ENCODE measurements at regions not wholly inside any gene's neighbourhood (a gene's known extent, or its start where the extent isn't known, plus 50 kb on each side); places are given as distances from the start of the nearest gene placed in this dataset.

DNA sequence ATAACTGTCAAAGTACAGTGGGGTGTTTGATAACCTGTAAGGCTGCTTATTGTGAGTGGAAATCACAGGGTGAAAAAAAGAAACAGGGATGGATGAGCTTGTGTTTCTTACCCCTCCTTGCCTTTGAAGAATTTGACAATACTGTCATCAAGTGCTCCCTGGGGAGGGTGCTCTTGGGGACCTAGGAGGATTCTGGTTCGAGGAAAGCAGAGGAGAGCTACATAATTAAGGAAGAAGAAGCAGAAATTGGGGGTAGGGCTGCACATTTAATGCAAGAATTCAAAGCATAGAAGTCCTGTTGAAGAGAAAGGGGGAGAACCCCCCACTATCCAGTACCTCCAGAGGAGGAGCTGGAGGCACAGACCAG is 208.1 kb upstream of the PHYHIPL start:
- DNase-seq (no peak), FAIRE-seq (no peak)
- Histone ChIP-seq H3K4me1 (ENCODE audit: control insufficient read depth in 3 of 3, insufficient read depth in 2 of 3, low read depth in 1 of 3, low read length in 2 of 3) (peaks cover 0 to 13% (median 0%) of the 10 kb centered on the region in 3 donors), H3K9me3 (ENCODE audit: control insufficient read depth in 2 of 2, insufficient read depth in 1 of 2, low read depth in 1 of 2, low read length in 1 of 2) (no peaks in the 10 kb centered on the region), H3K27me3 (ENCODE audit: control insufficient read depth in 3 of 3, insufficient read depth in 3 of 3, low read length in 3 of 3) (no peaks in the 10 kb centered on the region), H3K36me3 (ENCODE audit: control insufficient read depth in 3 of 3, insufficient read depth in 2 of 3, low read depth in 1 of 3, low read length in 3 of 3) (no peaks in the 10 kb centered on the region), H3K27ac (ENCODE audit: low read depth in 1 of 3, low read length in 2 of 3) (no peak overlapping the region), H3K4me3 (ENCODE audit: low read depth in 1 of 3, low read length in 3 of 3) (no peak overlapping the region)
- WGBS, 3 donors = 49 to 63% (median 54%) methylated on average over 1 of the region's 1 CpG

DNA sequence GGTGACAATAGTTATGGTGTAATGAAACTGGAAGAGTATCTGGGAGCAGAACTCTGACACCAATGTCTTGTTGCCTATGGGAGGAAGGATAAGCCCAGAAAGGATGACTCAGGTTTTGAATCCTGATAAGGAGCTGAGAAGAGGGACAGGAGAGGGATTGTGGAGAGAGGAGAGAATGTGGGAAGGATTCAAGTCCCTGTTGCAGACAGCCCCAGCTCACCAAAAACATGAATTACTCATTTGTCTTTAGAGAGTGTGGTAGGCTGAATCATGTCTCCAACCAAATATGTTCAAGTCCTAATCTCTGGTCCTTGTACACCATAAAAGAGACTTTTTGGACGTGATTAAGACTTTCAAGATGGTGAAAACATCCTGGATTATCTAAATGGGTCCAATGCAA is 206.9 kb upstream of the PHYHIPL start:
- Histone ChIP-seq H3K9me3 (ENCODE audit: control insufficient read depth in 2 of 2, insufficient read depth in 1 of 2, low read depth in 1 of 2, low read length in 1 of 2) (no peaks in the 10 kb centered on the region), H3K4me1 (ENCODE audit: control insufficient read depth in 3 of 3, insufficient read depth in 2 of 3, low read depth in 1 of 3, low read length in 2 of 3) (peaks cover 0 to 13% (median 0%) of the 10 kb centered on the region in 3 donors), H3K27ac (ENCODE audit: low read depth in 1 of 3, low read length in 2 of 3) (no peak overlapping the region), H3K4me3 (ENCODE audit: low read depth in 1 of 3, low read length in 3 of 3) (no peak overlapping the region), H3K36me3 (ENCODE audit: control insufficient read depth in 3 of 3, insufficient read depth in 2 of 3, low read depth in 1 of 3, low read length in 3 of 3) (no peaks in the 10 kb centered on the region), H3K27me3 (ENCODE audit: control insufficient read depth in 3 of 3, insufficient read depth in 3 of 3, low read length in 3 of 3) (no peaks in the 10 kb centered on the region)
- DNase-seq = no peak
- whole genome bisulfite sequencing, 3 donors = 56 to 82% (median 78%) methylated on average over 1 of the region's 1 CpG
- no peak for FAIRE-seq

DNA sequence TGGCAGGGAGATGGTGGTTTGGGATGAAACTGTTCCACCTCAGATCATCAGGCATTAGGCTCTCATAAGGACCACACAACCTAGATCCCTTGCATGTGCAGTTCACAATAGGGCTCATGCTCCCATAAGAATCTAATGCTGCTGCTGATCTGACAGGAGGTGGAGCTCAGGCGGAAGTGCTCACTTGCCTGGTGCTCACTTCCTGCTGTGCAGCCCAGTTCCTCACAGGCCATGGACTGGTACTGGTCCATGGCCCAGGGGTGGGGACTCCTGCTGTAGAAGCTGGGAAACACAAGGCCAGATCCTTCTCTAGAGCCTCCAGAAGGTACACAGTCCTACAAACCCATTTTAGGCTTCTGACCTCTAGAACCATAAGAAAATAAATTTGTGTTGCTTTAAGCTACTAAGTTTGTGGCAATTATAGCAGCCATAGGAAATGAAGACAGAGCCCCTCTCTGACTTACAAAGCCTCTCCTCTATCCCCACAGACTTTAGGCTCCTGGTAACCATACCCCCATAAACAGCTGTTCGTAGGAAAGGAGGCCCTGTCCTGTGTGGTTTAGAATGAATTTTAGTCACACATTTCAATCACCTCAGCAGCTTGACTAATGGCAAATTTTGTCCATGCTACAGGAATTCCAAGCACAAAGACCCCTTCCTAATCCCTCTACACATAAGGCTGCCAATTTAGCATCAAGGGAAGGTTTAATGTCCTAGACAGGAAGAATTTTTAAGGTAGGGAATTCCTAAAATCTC is 206.1 kb upstream of the PHYHIPL start:
- Histone ChIP-seq H3K4me3 (ENCODE audit: low read depth in 1 of 3, low read length in 3 of 3) (no peak overlapping the region), H3K4me1 (ENCODE audit: control insufficient read depth in 3 of 3, insufficient read depth in 2 of 3, low read depth in 1 of 3, low read length in 2 of 3) (peaks cover 0 to 13% (median 0%) of the 10 kb centered on the region in 3 donors), H3K36me3 (ENCODE audit: control insufficient read depth in 3 of 3, insufficient read depth in 2 of 3, low read depth in 1 of 3, low read length in 3 of 3) (no peaks in the 10 kb centered on the region), H3K9me3 (ENCODE audit: control insufficient read depth in 2 of 2, insufficient read depth in 1 of 2, low read depth in 1 of 2, low read length in 1 of 2) (no peaks in the 10 kb centered on the region), H3K27ac (ENCODE audit: low read depth in 1 of 3, low read length in 2 of 3) (no peak overlapping the region), H3K27me3 (ENCODE audit: control insufficient read depth in 3 of 3, insufficient read depth in 3 of 3, low read length in 3 of 3) (no peaks in the 10 kb centered on the region)
- WGBS, 3 donors = 74 to 89% (median 81%) methylated on average over 2 of the region's 2 CpGs
- FAIRE-seq (no peak), DNase-seq (no peak)

GRCh38 chr10:58971211-58971610 is 205.2 kb upstream of the PHYHIPL start:
- H3K9me3 ChIP-seq (ENCODE audit: control insufficient read depth in 2 of 2, insufficient read depth in 1 of 2, low read depth in 1 of 2, low read length in 1 of 2) = no peaks in the 10 kb centered on the region
- peaks cover 0 to 9% (median 0%) of the 10 kb centered on the region in 3 donors for H3K4me1 ChIP-seq (ENCODE audit: control insufficient read depth in 3 of 3, insufficient read depth in 2 of 3, low read depth in 1 of 3, low read length in 2 of 3)
- H3K4me3 ChIP-seq (ENCODE audit: low read depth in 1 of 3, low read length in 3 of 3) = no peak overlapping the region
- no peaks in the 10 kb centered on the region for H3K36me3 ChIP-seq (ENCODE audit: control insufficient read depth in 3 of 3, insufficient read depth in 2 of 3, low read depth in 1 of 3, low read length in 3 of 3)
- no peak overlapping the region for H3K27ac ChIP-seq (ENCODE audit: low read depth in 1 of 3, low read length in 2 of 3)
- DNase-seq (no peak), FAIRE-seq (no peak)
- H3K27me3 ChIP-seq (ENCODE audit: control insufficient read depth in 3 of 3, insufficient read depth in 3 of 3, low read length in 3 of 3) = no peaks in the 10 kb centered on the region

- H3K27me3 ChIP-seq (ENCODE audit: control insufficient read depth in 3 of 3, insufficient read depth in 3 of 3, low read length in 3 of 3) = no peaks in the 10 kb centered on the region
- no peak overlapping the region for H3K4me3 ChIP-seq (ENCODE audit: low read depth in 1 of 3, low read length in 3 of 3)
- no peak for DNase-seq
- H3K36me3 ChIP-seq (ENCODE audit: control insufficient read depth in 3 of 3, insufficient read depth in 2 of 3, low read depth in 1 of 3, low read length in 3 of 3) = no peaks in the 10 kb centered on the region
- 60 to 72% (median 68%) methylated on average over 2 of the region's 2 CpGs for WGBS, 3 donors
- H3K27ac ChIP-seq (ENCODE audit: low read depth in 1 of 3, low read length in 2 of 3) = no peak overlapping the region
- H3K9me3 ChIP-seq (ENCODE audit: control insufficient read depth in 2 of 2, insufficient read depth in 1 of 2, low read depth in 1 of 2, low read length in 1 of 2) = no peaks in the 10 kb centered on the region
- FAIRE-seq = no peak
- peaks cover 0 to 9% (median 0%) of the 10 kb centered on the region in 3 donors for H3K4me1 ChIP-seq (ENCODE audit: control insufficient read depth in 3 of 3, insufficient read depth in 2 of 3, low read depth in 1 of 3, low read length in 2 of 3)
Observed at GRCh38 chr10:58971796-58972491, 204.5 kb upstream of the PHYHIPL start.

DNA sequence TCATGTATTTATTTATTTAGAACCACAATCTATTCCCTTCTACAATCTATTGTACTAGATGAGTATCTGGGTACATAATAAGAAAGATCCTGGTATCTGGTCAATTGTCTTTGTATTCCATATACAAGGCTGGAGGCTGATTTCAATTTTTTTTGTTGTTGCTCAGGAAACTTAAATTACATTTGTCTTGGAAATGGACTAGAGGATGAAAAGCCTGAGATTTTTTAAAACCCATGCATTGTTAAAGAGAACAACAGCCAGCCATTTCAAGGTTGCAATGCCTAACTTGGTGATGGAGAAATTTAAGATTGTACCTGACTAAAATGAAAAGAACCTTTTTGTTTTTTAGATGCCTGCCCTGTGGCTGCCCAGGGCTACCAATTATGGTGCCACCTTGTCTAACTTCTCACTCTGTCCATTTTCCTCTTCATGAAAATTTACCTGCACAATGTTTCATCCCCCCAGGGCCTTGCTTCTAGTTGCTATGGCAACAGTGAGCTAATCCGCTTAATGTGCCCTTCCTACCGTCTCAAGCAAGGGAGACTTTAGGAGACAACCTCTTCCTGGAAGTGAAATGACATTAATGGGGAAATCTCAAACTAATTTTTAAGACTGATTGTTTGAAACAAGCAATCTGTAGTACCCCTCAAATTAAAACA is 203.7 kb upstream of the PHYHIPL start:
- Histone ChIP-seq H3K9me3 (ENCODE audit: control insufficient read depth in 2 of 2, insufficient read depth in 1 of 2, low read depth in 1 of 2, low read length in 1 of 2) (no peaks in the 10 kb centered on the region), H3K36me3 (ENCODE audit: control insufficient read depth in 3 of 3, insufficient read depth in 2 of 3, low read depth in 1 of 3, low read length in 3 of 3) (no peaks in the 10 kb centered on the region), H3K4me1 (ENCODE audit: control insufficient read depth in 3 of 3, insufficient read depth in 2 of 3, low read depth in 1 of 3, low read length in 2 of 3) (peaks cover 0 to 4% (median 0%) of the 10 kb centered on the region in 3 donors), H3K27ac (ENCODE audit: low read depth in 1 of 3, low read length in 2 of 3) (no peak overlapping the region), H3K27me3 (ENCODE audit: control insufficient read depth in 3 of 3, insufficient read depth in 3 of 3, low read length in 3 of 3) (no peaks in the 10 kb centered on the region), H3K4me3 (ENCODE audit: low read depth in 1 of 3, low read length in 3 of 3) (no peak overlapping the region)
- FAIRE-seq = no peak
- no peak for DNase-seq
- 80 to 92% (median 91%) methylated on average over 2 of the region's 2 CpGs for WGBS, 3 donors

DNA sequence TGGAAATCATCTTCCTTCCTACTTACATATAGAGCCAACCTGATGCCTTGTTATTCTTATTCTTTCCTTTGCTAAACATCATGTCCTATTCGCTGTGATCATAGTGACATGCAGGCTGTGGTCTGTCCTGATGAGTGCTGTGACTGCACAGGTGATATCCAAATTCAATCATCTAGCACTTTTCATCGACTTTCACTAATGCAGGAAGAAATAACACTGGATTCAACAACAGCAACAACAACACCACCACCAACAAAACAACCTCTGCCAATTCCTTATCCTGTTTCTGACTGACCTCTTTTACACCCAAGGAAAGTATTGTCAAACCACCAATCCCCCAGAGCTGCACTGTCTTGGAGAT is 203.2 kb upstream of the PHYHIPL start:
- Histone ChIP-seq H3K27me3 (ENCODE audit: control insufficient read depth in 3 of 3, insufficient read depth in 3 of 3, low read length in 3 of 3) (no peaks in the 10 kb centered on the region), H3K4me1 (ENCODE audit: control insufficient read depth in 3 of 3, insufficient read depth in 2 of 3, low read depth in 1 of 3, low read length in 2 of 3) (no peaks in the 10 kb centered on the region), H3K36me3 (ENCODE audit: control insufficient read depth in 3 of 3, insufficient read depth in 2 of 3, low read depth in 1 of 3, low read length in 3 of 3) (no peaks in the 10 kb centered on the region), H3K4me3 (ENCODE audit: low read depth in 1 of 3, low read length in 3 of 3) (no peak overlapping the region), H3K27ac (ENCODE audit: low read depth in 1 of 3, low read length in 2 of 3) (no peak overlapping the region), H3K9me3 (ENCODE audit: control insufficient read depth in 2 of 2, insufficient read depth in 1 of 2, low read depth in 1 of 2, low read length in 1 of 2) (no peaks in the 10 kb centered on the region)
- DNase-seq (no peak), FAIRE-seq (no peak)
- WGBS, 3 donors = 77 to 87% (median 83%) methylated on average over 2 of the region's 2 CpGs

DNA sequence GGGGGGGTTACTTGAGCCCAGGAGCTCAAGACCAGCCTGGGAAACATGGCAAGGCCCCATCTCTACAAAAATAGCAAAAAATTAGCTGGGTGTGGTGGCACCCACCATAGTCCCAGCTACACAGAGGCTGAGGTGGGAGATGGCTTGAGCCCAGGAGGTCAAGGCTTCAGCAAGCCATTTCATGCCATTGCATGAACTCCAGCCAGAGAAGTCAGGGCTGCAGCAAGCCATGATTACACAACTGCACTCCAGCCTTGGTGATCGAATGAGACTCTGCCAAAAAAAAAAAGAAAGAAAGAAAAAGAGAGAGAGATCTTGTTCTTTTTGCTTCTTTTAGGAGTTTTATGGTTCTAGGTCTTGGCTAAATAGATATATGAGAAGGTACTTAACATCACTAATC is 200.2 kb upstream of the PHYHIPL start:
- H3K4me3 ChIP-seq (ENCODE audit: low read depth in 1 of 3, low read length in 3 of 3) = no peak overlapping the region
- no peaks in the 10 kb centered on the region for H3K27me3 ChIP-seq (ENCODE audit: control insufficient read depth in 3 of 3, insufficient read depth in 3 of 3, low read length in 3 of 3)
- H3K9me3 ChIP-seq (ENCODE audit: control insufficient read depth in 2 of 2, insufficient read depth in 1 of 2, low read depth in 1 of 2, low read length in 1 of 2) = no peaks in the 10 kb centered on the region
- no peaks in the 10 kb centered on the region for H3K36me3 ChIP-seq (ENCODE audit: control insufficient read depth in 3 of 3, insufficient read depth in 2 of 3, low read depth in 1 of 3, low read length in 3 of 3)
- no peak overlapping the region for H3K27ac ChIP-seq (ENCODE audit: low read depth in 1 of 3, low read length in 2 of 3)
- WGBS, 3 donors = 75 to 93% (median 90%) methylated on average over 1 of the region's 1 CpG
- FAIRE-seq (no peak), DNase-seq (no peak)
- H3K4me1 ChIP-seq (ENCODE audit: control insufficient read depth in 3 of 3, insufficient read depth in 2 of 3, low read depth in 1 of 3, low read length in 2 of 3) = no peaks in the 10 kb centered on the region

Measured in small intestine (tissue), 7 donors.